Thyroid gland (tissue), 4 donors: ENCODE measurements at regions not wholly inside any gene's neighbourhood (a gene's known extent, or its start where the extent isn't known, plus 50 kb on each side); places are given as distances from the start of the nearest gene placed in this dataset.

Experiments
- DNase-seq, 2 donors: peaks; one replicate each; pipeline ENCODE4 v3.0.0-alpha.2; 2019
- H3K27ac ChIP-seq, 3 donors: fragments of 200-600 bp; sonication (generic); 1 replicate in 2 of 3; 2 replicates in 1 of 3; pipeline ENCODE4 v1.5.1; 2016 to 2019; ENCODE audit warnings: mild to moderate bottlenecking in 1 of 3, moderate library complexity in 1 of 3
- H3K27me3 ChIP-seq: fragments of 200-600 bp; sonication (generic); one replicate; pipeline ENCODE4 v1.5.1; 2019
- H3K36me3 ChIP-seq, 2 donors: fragments of 200-600 bp; sonication (generic); one replicate each; pipeline ENCODE4 v1.5.1; 2016 to 2019
- H3K4me1 ChIP-seq, 2 donors: fragments of 200-600 bp; sonication (generic); one replicate each; pipeline ENCODE4 v1.5.1; 2017 to 2019
- H3K4me3 ChIP-seq, 3 donors: fragments of 200-600 bp; sonication (generic); replicated peaks in 1 of 3; 1 replicate in 2 of 3; 2 replicates in 1 of 3; pipeline ENCODE4 v1.5.1; 2016; ENCODE audit warnings: mild to moderate bottlenecking in 1 of 3
- H3K9me3 ChIP-seq: fragments of 200-600 bp; sonication (generic); one replicate; pipeline ENCODE4 v1.5.1; 2017
- CTCF ChIP-seq, 6 experiments: fragments of 200-600 bp in 3 of 6; fragments of 450-650 bp in 3 of 6; sonication (generic) in 3 of 6; IDR thresholded peaks; one replicate each; pipeline ENCODE4 v1.5.1; 2016 to 2019; ENCODE audit warnings: antibody characterized with exemption in 6 of 6, mild to moderate bottlenecking in 2 of 6, inconsistent platforms in 1 of 6, moderate library complexity in 1 of 6
- POLR2A ChIP-seq, 2 donors: fragments of 450-650 bp; IDR thresholded peaks; one replicate each; pipeline ENCODE4 v1.6.1; 2017; ENCODE audit warnings: antibody characterized with exemption in 2 of 2, mild to moderate bottlenecking in 2 of 2, moderate library complexity in 1 of 2
- WGBS, 2 donors: methylation state at CpG; one replicate each; pipeline ENCODE4 v1.1.5; 2017; 5-methylcytosine and 5-hydroxymethylcytosine counted together
- intact Hi-C: fragments of 100-400 bp; cut with DNase I; formaldehyde crosslinking; loops from one replicate; pipeline ENCODE4 v1.15.1; 2023

GRCh38 chr12:127636882-127637281 is 630.1 kb upstream of the TMEM132C start:
- H3K27ac ChIP-seq: no peak overlapping the region
- H3K36me3 ChIP-seq: no peaks in the 10 kb centered on the region
- H3K4me3 ChIP-seq: no peak overlapping the region
- TF ChIP-seq CTCF (IDR thresholded peaks at IDR 0.05): no peak
- TF ChIP-seq POLR2A (IDR thresholded peaks at IDR 0.05): no peak
- no peaks in the 10 kb centered on the region for H3K27me3 ChIP-seq
- WGBS, 2 donors: 60 to 62% methylated on average over 2 of the region's 2 CpGs
- no peaks in the 10 kb centered on the region for H3K9me3 ChIP-seq
- intact Hi-C loops: no loop called here
- no peak for DNase-seq
- no peaks in the 10 kb centered on the region for H3K4me1 ChIP-seq

- WGBS, 2 donors: 63 to 65% methylated on average over 6 of the region's 6 CpGs
- no peaks in the 10 kb centered on the region for H3K9me3 ChIP-seq
- no peaks in the 10 kb centered on the region for H3K36me3 ChIP-seq
- no peak for TF ChIP-seq CTCF (IDR thresholded peaks at IDR 0.05)
- TF ChIP-seq POLR2A (IDR thresholded peaks at IDR 0.05): no peak
- H3K27me3 ChIP-seq: no peaks in the 10 kb centered on the region
- H3K27ac ChIP-seq: no peak overlapping the region
- DNase-seq: no peak
- no peaks in the 10 kb centered on the region for H3K4me1 ChIP-seq
- intact Hi-C loops: no loop called here
- H3K4me3 ChIP-seq: no peak overlapping the region
Observed at GRCh38 chr12:127640181-127640886, 626.6 kb upstream of the TMEM132C start.

GRCh38 chr12:127642208-127642607 is 624.8 kb upstream of the TMEM132C start:
- Histone ChIP-seq H3K9me3 (no peaks in the 10 kb centered on the region), H3K27ac (no peak overlapping the region), H3K4me3 (no peak overlapping the region), H3K36me3 (no peaks in the 10 kb centered on the region), H3K4me1 (no peaks in the 10 kb centered on the region), H3K27me3 (no peaks in the 10 kb centered on the region)
- no peak for DNase-seq
- 84 to 95% methylated on average over 7 to 8 of the region's 8 CpGs for WGBS, 2 donors
- intact Hi-C loops: no loop called here
- TF ChIP-seq CTCF (IDR thresholded peaks at IDR 0.05): no peak
- TF ChIP-seq POLR2A (IDR thresholded peaks at IDR 0.05): no peak

- intact Hi-C loops: no loop called here
- Histone ChIP-seq H3K27me3 (no peaks in the 10 kb centered on the region), H3K4me3 (no peak overlapping the region), H3K36me3 (no peaks in the 10 kb centered on the region), H3K9me3 (no peaks in the 10 kb centered on the region), H3K27ac (no peak overlapping the region), H3K4me1 (no peaks in the 10 kb centered on the region)
- TF ChIP-seq CTCF (IDR thresholded peaks at IDR 0.05) (no peak), POLR2A (IDR thresholded peaks at IDR 0.05) (no peak)
- 88 to 92% methylated on average over 5 of the region's 5 CpGs for WGBS, 2 donors
- DNase-seq: no peak
Observed at GRCh38 chr12:127648321-127648720, 618.6 kb upstream of the TMEM132C start.

- H3K27me3 ChIP-seq: no peaks in the 10 kb centered on the region
- H3K4me1 ChIP-seq: no peaks in the 10 kb centered on the region
- no peak overlapping the region for H3K4me3 ChIP-seq
- DNase-seq: no peak
- 66 to 78% methylated on average over 2 of the region's 2 CpGs for WGBS, 2 donors
- TF ChIP-seq POLR2A (IDR thresholded peaks at IDR 0.05) (no peak), CTCF (IDR thresholded peaks at IDR 0.05) (no peak)
- no peaks in the 10 kb centered on the region for H3K36me3 ChIP-seq
- H3K27ac ChIP-seq: no peak overlapping the region
- no peaks in the 10 kb centered on the region for H3K9me3 ChIP-seq
- intact Hi-C loops: no loop called here
Observed at GRCh38 chr12:127649961-127650360, 617.0 kb upstream of the TMEM132C start.
